PC-3 (cell line): ENCODE measurements at regions not wholly inside any gene's neighbourhood (a gene's known extent, or its start where the extent isn't known, plus 50 kb on each side); places are given as distances from the start of the nearest gene placed in this dataset.

Experiments
- EZH2 ChIP-seq: fragments of 300-600 bp; sonication (generic); IDR thresholded peaks from one replicate; pipeline ENCODE4 v1.6.1; 2017; ENCODE audit warnings: antibody characterized with exemption, mild to moderate bottlenecking, low read length; ENCODE audit not compliant: unreplicated experiment
- EZH2phosphoT487 ChIP-seq: fragments of 300-600 bp; sonication (generic); IDR thresholded peaks from 2 replicates; pipeline ENCODE4 v1.6.1; 2018; ENCODE audit warnings: mild to moderate bottlenecking, antibody characterized with exemption, low read length, borderline replicate concordance
- TF ChIP-seq, protein P1 (sequence below): fragments of 300-600 bp; sonication (generic); conservative IDR thresholded peaks from 2 replicates; pipeline ENCODE4 v1.5.1; 2017; ENCODE audit warnings: antibody characterized with exemption, low read depth, mild to moderate bottlenecking, low read length

DNA sequence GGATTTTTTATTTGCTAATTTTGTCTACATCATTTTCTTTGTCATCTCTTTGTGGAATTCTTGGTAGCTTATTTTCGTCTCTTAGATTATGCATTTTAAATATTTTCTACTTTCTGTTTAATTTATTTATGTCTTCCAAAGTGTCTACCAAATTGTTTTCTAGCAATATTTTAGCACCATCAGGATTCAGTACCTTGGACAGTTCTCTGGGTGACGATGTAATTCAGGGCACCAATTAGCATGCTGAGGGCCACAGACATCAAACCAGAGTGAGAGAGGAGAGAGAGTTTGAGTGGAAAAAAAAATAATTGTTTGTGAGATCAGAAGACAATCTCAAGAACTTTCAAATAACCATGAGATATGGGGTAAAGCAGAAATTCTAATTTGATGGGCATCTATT is 169.8 kb upstream of the CXADR start:
- TF ChIP-seq, protein P1, sequence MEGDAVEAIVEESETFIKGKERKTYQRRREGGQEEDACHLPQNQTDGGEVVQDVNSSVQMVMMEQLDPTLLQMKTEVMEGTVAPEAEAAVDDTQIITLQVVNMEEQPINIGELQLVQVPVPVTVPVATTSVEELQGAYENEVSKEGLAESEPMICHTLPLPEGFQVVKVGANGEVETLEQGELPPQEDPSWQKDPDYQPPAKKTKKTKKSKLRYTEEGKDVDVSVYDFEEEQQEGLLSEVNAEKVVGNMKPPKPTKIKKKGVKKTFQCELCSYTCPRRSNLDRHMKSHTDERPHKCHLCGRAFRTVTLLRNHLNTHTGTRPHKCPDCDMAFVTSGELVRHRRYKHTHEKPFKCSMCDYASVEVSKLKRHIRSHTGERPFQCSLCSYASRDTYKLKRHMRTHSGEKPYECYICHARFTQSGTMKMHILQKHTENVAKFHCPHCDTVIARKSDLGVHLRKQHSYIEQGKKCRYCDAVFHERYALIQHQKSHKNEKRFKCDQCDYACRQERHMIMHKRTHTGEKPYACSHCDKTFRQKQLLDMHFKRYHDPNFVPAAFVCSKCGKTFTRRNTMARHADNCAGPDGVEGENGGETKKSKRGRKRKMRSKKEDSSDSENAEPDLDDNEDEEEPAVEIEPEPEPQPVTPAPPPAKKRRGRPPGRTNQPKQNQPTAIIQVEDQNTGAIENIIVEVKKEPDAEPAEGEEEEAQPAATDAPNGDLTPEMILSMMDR: no peak
- no peak for TF ChIP-seq EZH2phosphoT487
- no peak for TF ChIP-seq EZH2
